ENCODE measurements at regions not wholly inside any gene's neighbourhood (a gene's known extent, or its start where the extent isn't known, plus 50 kb on each side); places are given as distances from the start of the nearest gene placed in this dataset.

DNA sequence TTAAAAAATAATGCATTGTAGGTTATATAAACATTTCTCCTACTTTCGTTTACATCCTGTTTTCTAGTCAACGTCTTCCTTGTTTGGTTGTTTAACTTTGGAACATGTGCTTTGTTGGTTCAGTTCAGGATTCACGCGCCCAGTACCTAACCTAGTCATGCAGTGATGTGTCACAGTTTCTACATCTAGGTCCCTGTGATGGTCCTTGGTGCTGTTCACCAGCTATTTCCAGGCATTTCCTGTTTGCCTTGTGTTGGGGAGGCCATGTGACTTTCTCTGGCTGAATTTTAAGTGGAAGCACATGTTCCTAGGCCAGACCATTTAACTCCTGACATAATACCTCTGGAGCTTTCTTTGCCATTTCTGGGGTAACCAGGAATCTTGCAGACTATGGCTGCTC is 292.3 kb downstream of the SMARCA2 start:
- Histone ChIP-seq H3K4me3 (no peak overlapping the region), H3K36me3 (no peaks in the 10 kb centered on the region), H3K4me1 (no peaks in the 10 kb centered on the region), H3K9me3 (peaks cover 0 to 9% (median 0%) of the 10 kb centered on the region in 3 donors), H3K27ac (no peak overlapping the region), H3K27me3 (no peaks in the 10 kb centered on the region)
- no peak for ATAC-seq
- in situ Hi-C loops (cut with MboI; ENCODE audit: low sequenced_read_pairs in 4 of 4) (no loop called here), intact Hi-C loops (cut with DNase I; ENCODE audit: low total_unique reads) (no loop called here)
- DNase-seq = no peak
- no peak for TF ChIP-seq POLR2A (IDR thresholded peaks at IDR 0.05)
- TF ChIP-seq, protein P1, sequence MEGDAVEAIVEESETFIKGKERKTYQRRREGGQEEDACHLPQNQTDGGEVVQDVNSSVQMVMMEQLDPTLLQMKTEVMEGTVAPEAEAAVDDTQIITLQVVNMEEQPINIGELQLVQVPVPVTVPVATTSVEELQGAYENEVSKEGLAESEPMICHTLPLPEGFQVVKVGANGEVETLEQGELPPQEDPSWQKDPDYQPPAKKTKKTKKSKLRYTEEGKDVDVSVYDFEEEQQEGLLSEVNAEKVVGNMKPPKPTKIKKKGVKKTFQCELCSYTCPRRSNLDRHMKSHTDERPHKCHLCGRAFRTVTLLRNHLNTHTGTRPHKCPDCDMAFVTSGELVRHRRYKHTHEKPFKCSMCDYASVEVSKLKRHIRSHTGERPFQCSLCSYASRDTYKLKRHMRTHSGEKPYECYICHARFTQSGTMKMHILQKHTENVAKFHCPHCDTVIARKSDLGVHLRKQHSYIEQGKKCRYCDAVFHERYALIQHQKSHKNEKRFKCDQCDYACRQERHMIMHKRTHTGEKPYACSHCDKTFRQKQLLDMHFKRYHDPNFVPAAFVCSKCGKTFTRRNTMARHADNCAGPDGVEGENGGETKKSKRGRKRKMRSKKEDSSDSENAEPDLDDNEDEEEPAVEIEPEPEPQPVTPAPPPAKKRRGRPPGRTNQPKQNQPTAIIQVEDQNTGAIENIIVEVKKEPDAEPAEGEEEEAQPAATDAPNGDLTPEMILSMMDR (IDR thresholded peaks at IDR 0.05 in 4 of 5, conservative IDR thresholded peaks at IDR 0.05 in 1 of 5) = no peak

DNA sequence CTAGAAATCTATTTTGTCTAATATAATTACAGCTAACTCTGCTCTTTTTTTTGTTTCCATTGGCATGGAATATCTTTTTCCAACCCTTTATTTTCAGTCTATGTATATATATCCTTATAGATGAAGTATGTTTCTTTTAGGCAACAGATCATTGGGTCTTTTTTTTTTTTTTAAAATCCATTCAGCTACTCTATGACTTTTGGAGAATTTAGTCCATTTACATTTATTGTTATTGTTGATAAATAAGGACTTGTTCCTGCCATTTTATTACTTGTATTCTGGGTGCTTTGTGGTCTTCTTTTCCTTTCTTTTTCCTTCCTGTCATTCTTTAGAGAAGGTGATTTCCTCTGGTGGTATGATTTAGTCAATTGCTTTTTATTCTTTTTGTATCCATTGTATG is 296.8 kb downstream of the SMARCA2 start:
- in situ Hi-C loops (cut with MboI; ENCODE audit: low sequenced_read_pairs in 4 of 4) = no loop called here

DNA sequence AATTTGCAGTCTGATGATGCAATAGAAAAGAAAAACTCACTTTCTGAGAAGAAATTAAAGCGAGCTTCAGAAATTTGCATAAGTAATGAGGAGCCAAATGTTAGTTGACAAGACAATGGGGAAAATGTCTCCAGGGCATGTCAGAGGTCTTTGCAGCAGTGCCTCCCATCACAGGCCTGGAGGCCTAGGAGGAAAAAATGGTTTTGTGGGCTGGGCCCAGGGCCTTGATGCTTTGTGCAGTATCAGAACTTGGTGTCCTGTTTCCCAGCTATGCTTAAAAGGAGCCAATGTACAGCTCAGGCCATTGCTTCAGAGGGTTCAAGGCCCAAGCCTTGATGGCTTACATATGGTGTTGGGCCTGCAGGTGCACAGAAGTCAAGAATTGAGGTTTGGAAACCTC is 298.4 kb downstream of the SMARCA2 start:
- TF ChIP-seq, protein P1 (IDR thresholded peaks at IDR 0.05 in 4 of 5, conservative IDR thresholded peaks at IDR 0.05 in 1 of 5) = no peak
- TF ChIP-seq POLR2A (IDR thresholded peaks at IDR 0.05) = no peak
- Histone ChIP-seq H3K4me1 (no peaks in the 10 kb centered on the region), H3K27ac (no peak overlapping the region), H3K36me3 (no peaks in the 10 kb centered on the region), H3K27me3 (no peaks in the 10 kb centered on the region), H3K9me3 (peaks cover 0 to 12% (median 0%) of the 10 kb centered on the region in 3 donors), H3K4me3 (no peak overlapping the region)
- DNase-seq = no peak
- ATAC-seq = no peak
- intact Hi-C loops (cut with DNase I; ENCODE audit: low total_unique reads) = no loop called here
- in situ Hi-C loops (cut with MboI; ENCODE audit: low sequenced_read_pairs in 4 of 4) = no loop called here

More for the DNA sequence above, 296.8 kb downstream of the SMARCA2 start:
- no peaks in the 10 kb centered on the region for H3K27me3 ChIP-seq
- TF ChIP-seq, protein P1 (IDR thresholded peaks at IDR 0.05 in 4 of 5, conservative IDR thresholded peaks at IDR 0.05 in 1 of 5) = no peak
- no peak for TF ChIP-seq POLR2A (IDR thresholded peaks at IDR 0.05)
- no peaks in the 10 kb centered on the region for H3K36me3 ChIP-seq
- DNase-seq (no peak), ATAC-seq (no peak)
- peak overlapping the region in 1 of 4 donors; percentile 28 for H3K4me3 ChIP-seq
- H3K27ac ChIP-seq = no peak overlapping the region
- H3K4me1 ChIP-seq = no peaks in the 10 kb centered on the region
- intact Hi-C loops (cut with DNase I; ENCODE audit: low total_unique reads) = no loop called here
- peaks cover 0 to 12% (median 0%) of the 10 kb centered on the region in 3 donors for H3K9me3 ChIP-seq

DNA sequence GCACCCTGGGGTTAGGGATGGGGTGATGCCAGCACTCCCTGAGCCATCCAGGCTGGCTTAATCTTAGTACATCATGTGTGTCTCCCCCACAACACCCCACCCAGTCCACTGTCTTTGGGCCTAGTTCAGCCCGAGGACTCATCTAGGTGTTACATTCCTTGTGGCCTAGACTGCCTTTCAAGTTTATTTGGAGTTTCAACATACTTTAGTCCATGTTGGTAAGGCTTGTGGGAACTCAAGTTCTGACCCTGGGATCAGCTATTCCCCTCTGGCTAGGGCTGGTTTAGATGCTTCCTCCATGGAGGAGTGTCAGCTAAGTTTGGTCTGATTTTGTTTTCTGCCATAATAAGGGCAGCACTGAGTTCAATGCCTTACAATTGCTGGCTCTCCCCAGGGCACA is 302.4 kb downstream of the SMARCA2 start:
- no peak overlapping the region for H3K27ac ChIP-seq
- H3K36me3 ChIP-seq = no peaks in the 10 kb centered on the region
- in situ Hi-C loops (cut with MboI; ENCODE audit: low sequenced_read_pairs in 4 of 4) = no loop called here
- H3K9me3 ChIP-seq = peaks cover 0 to 3% (median 0%) of the 10 kb centered on the region in 3 donors
- intact Hi-C loops (cut with DNase I; ENCODE audit: low total_unique reads) = no loop called here
- no peak overlapping the region for H3K4me3 ChIP-seq
- ATAC-seq (no peak), DNase-seq (no peak)
- H3K4me1 ChIP-seq = no peaks in the 10 kb centered on the region
- TF ChIP-seq, protein P1 (IDR thresholded peaks at IDR 0.05 in 4 of 5, conservative IDR thresholded peaks at IDR 0.05 in 1 of 5) = no peak
- TF ChIP-seq POLR2A (IDR thresholded peaks at IDR 0.05) = no peak
- H3K27me3 ChIP-seq = no peaks in the 10 kb centered on the region

DNA sequence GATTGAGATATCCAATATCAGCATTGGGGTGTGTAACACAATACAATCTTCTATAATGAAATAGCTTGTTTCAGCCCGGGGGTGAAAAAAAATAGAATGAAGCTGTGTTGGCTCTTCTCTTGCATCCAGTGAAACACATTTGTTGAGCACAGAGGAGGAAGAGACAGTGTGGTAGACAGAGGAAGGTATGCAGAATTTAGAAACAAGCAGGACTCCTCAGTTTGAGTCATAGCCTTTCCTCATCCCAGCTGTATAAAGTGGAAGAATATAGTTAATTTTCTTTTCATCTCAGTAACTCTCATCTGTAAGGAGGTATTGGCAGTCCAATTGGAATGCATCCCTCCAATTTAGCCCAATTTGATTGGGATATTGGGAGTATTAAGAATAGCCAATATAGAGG is 302.2 kb upstream of the VLDLR start:
- DNase-seq = no peak
- Histone ChIP-seq H3K27ac (no peak overlapping the region), H3K4me3 (no peak overlapping the region), H3K27me3 (no peaks in the 10 kb centered on the region), H3K36me3 (no peaks in the 10 kb centered on the region), H3K4me1 (no peaks in the 10 kb centered on the region), H3K9me3 (peaks cover 0 to 3% (median 0%) of the 10 kb centered on the region in 3 donors)
- in situ Hi-C loops (cut with MboI; ENCODE audit: low sequenced_read_pairs in 4 of 4) (no loop called here), intact Hi-C loops (cut with DNase I; ENCODE audit: low total_unique reads) (no loop called here)
- no peak for TF ChIP-seq POLR2A (IDR thresholded peaks at IDR 0.05)
- no peak for ATAC-seq

Measured in gastrocnemius medialis (tissue), 4 donors.